ENCODE measurements at regions not wholly inside any gene's neighbourhood (a gene's known extent, or its start where the extent isn't known, plus 50 kb on each side); places are given as distances from the start of the nearest gene placed in this dataset.

DNA sequence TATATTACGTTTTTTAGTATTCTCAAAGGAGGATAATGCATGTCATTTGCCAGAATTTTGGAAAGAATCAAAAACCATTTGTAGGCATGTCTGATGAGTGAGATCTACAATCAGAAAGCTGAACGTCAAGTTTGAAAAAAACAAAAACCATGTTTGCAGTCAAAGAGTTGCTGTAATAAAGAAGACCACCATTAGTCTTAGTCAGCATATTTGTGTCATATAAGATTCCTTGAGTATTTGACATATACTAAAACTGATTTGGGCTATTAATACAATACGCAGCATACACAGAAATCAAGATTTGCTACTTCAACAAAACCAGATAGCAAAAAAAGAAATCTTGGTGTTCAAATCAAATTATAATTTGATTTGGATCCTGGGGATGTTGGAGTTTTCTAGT is 247.5 kb downstream of the SAMD5 start:
- TF ChIP-seq EZH2 (IDR thresholded peaks at IDR 0.05; ENCODE audit: insufficient read depth, low read length) (no peak), CTCF (IDR thresholded peaks at IDR 0.05; ENCODE audit: insufficient read depth, low read depth, low read length) (no peak)
- no peak overlapping the region for H3K4me3 ChIP-seq (ENCODE audit: insufficient read depth, low read depth, low read length)
- Mint-ChIP-seq H3K9me3 (ENCODE audit: unreplicated experiment) (peaks cover 6% of the 10 kb centered on the region), H3K4me3 (ENCODE audit: unreplicated experiment) (no peak overlapping the region), H3K36me3 (ENCODE audit: low read depth, unreplicated experiment) (no peaks in the 10 kb centered on the region), H3K27me3 (ENCODE audit: low read depth, unreplicated experiment) (no peaks in the 10 kb centered on the region), H3K27ac (ENCODE audit: unreplicated experiment) (no peak overlapping the region), H3K4me1 (ENCODE audit: low read depth, unreplicated experiment) (no peaks in the 10 kb centered on the region)
- H3K9me3 ChIP-seq (ENCODE audit: insufficient read depth, low read depth, low read length), result no peaks in the 10 kb centered on the region
- H3K27ac ChIP-seq (ENCODE audit: low read depth, low read length), result no peak overlapping the region
- no peak overlapping the region for H2AFZ ChIP-seq (ENCODE audit: low read depth, low read length)
- H3K36me3 ChIP-seq (ENCODE audit: insufficient read depth, low read length), result no peaks in the 10 kb centered on the region
- no peaks in the 10 kb centered on the region for H4K20me1 ChIP-seq (ENCODE audit: insufficient read depth, low read length)
- no peaks in the 10 kb centered on the region for H3K4me1 ChIP-seq (ENCODE audit: insufficient read depth, low read length)
- FAIRE-seq (no peak), DNase-seq (ENCODE audit: low read depth) (no peak)
- no peak overlapping the region for H3K9ac ChIP-seq (ENCODE audit: low read length)
- no peaks in the 10 kb centered on the region for H3K79me2 ChIP-seq (ENCODE audit: insufficient read depth, low read length)
- no peaks in the 10 kb centered on the region for H3K27me3 ChIP-seq (ENCODE audit: insufficient read depth, low read length)
- no peak overlapping the region for H3K4me2 ChIP-seq (ENCODE audit: low read length)

DNA sequence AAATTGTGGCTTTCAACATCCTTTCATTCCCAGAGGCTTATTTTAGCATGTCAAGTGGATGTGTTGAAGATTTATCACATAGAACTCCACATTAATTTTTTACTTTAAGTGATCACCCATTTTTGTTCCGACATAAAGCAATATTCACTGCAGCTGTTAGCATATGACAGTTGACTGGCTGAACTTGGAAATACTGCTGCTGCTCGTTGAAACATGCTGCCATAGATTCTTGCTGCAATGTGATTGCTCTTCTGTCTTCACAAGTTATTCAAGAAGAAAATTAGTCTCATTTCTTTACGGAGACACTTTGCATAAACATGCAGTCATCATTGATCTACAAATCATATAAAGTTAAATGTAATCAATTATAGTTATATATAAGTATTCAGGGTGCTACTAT is 248.4 kb downstream of the SAMD5 start:
- Mint-ChIP-seq H3K27me3 (ENCODE audit: low read depth, unreplicated experiment) (no peaks in the 10 kb centered on the region), H3K9me3 (ENCODE audit: unreplicated experiment) (peaks cover 6% of the 10 kb centered on the region), H3K36me3 (ENCODE audit: low read depth, unreplicated experiment) (no peaks in the 10 kb centered on the region), H3K4me3 (ENCODE audit: unreplicated experiment) (no peak overlapping the region), H3K27ac (ENCODE audit: unreplicated experiment) (no peak overlapping the region), H3K4me1 (ENCODE audit: low read depth, unreplicated experiment) (no peaks in the 10 kb centered on the region)
- Histone ChIP-seq H2AFZ (ENCODE audit: low read depth, low read length) (no peak overlapping the region), H3K79me2 (ENCODE audit: insufficient read depth, low read length) (no peaks in the 10 kb centered on the region), H3K9me3 (ENCODE audit: insufficient read depth, low read depth, low read length) (no peaks in the 10 kb centered on the region), H3K36me3 (ENCODE audit: insufficient read depth, low read length) (no peaks in the 10 kb centered on the region), H4K20me1 (ENCODE audit: insufficient read depth, low read length) (no peaks in the 10 kb centered on the region), H3K4me2 (ENCODE audit: low read length) (no peak overlapping the region), H3K9ac (ENCODE audit: low read length) (no peak overlapping the region), H3K4me3 (ENCODE audit: insufficient read depth, low read depth, low read length) (no peak overlapping the region), H3K27me3 (ENCODE audit: insufficient read depth, low read length) (no peaks in the 10 kb centered on the region), H3K27ac (ENCODE audit: low read depth, low read length) (no peak overlapping the region), H3K4me1 (ENCODE audit: insufficient read depth, low read length) (no peaks in the 10 kb centered on the region)
- no peak for TF ChIP-seq EZH2 (IDR thresholded peaks at IDR 0.05; ENCODE audit: insufficient read depth, low read length)
- no peak for TF ChIP-seq CTCF (IDR thresholded peaks at IDR 0.05; ENCODE audit: insufficient read depth, low read depth, low read length)
- DNase-seq (ENCODE audit: low read depth), result no peak
- FAIRE-seq, result no peak

DNA sequence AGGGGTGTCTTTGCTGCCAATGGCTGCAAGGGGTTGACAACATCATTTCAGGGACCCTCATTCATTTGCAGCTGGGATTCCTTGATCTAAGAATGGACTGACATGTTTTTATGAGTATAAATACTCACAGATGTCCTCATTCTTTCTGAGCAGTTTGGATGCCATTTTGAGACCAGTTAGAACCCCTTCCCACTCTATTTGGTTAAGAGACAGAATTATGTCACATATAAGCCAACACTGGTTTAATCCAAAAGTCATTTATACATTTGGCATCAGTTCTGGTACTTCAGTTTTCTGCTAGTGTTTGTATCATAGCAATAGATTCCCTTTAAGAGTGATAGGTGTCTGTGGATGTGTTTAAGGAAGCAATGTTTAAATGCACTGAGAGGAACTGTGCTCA is 248.8 kb downstream of the SAMD5 start:
- FAIRE-seq (no peak), DNase-seq (ENCODE audit: low read depth) (no peak)
- Mint-ChIP-seq H3K27me3 (ENCODE audit: low read depth, unreplicated experiment) (no peaks in the 10 kb centered on the region), H3K27ac (ENCODE audit: unreplicated experiment) (no peak overlapping the region), H3K4me3 (ENCODE audit: unreplicated experiment) (no peak overlapping the region), H3K36me3 (ENCODE audit: low read depth, unreplicated experiment) (no peaks in the 10 kb centered on the region), H3K9me3 (ENCODE audit: unreplicated experiment) (peaks cover 6% of the 10 kb centered on the region), H3K4me1 (ENCODE audit: low read depth, unreplicated experiment) (no peaks in the 10 kb centered on the region)
- no peaks in the 10 kb centered on the region for H3K9me3 ChIP-seq (ENCODE audit: insufficient read depth, low read depth, low read length)
- H3K4me2 ChIP-seq (ENCODE audit: low read length), result no peak overlapping the region
- H3K4me1 ChIP-seq (ENCODE audit: insufficient read depth, low read length), result no peaks in the 10 kb centered on the region
- H4K20me1 ChIP-seq (ENCODE audit: insufficient read depth, low read length), result no peaks in the 10 kb centered on the region
- no peaks in the 10 kb centered on the region for H3K27me3 ChIP-seq (ENCODE audit: insufficient read depth, low read length)
- H2AFZ ChIP-seq (ENCODE audit: low read depth, low read length), result no peak overlapping the region
- H3K79me2 ChIP-seq (ENCODE audit: insufficient read depth, low read length), result no peaks in the 10 kb centered on the region
- H3K9ac ChIP-seq (ENCODE audit: low read length), result no peak overlapping the region
- H3K4me3 ChIP-seq (ENCODE audit: insufficient read depth, low read depth, low read length), result no peak overlapping the region
- no peak overlapping the region for H3K27ac ChIP-seq (ENCODE audit: low read depth, low read length)
- H3K36me3 ChIP-seq (ENCODE audit: insufficient read depth, low read length), result no peaks in the 10 kb centered on the region
- no peak for TF ChIP-seq CTCF (IDR thresholded peaks at IDR 0.05; ENCODE audit: insufficient read depth, low read depth, low read length)
- TF ChIP-seq EZH2 (IDR thresholded peaks at IDR 0.05; ENCODE audit: insufficient read depth, low read length), result no peak

Data from astrocyte (in vitro differentiated cells and primary cell).